CD14-positive monocyte (primary cell): ENCODE measurements at regions not wholly inside any gene's neighbourhood (a gene's known extent, or its start where the extent isn't known, plus 50 kb on each side); places are given as distances from the start of the nearest gene placed in this dataset.

ENCODE experiments used
- DNase-seq, 3 donors: peaks; one replicate each; pipeline ENCODE4 v3.0.0-alpha.2; 2011 to 2022
- H2AFZ ChIP-seq: 2 replicates; pipeline ENCODE4 v1.6.0; 2012; ENCODE audit warnings: mild to moderate bottlenecking, low read depth, low read length, inconsistent platforms; ENCODE audit not compliant: insufficient read depth, poor library complexity, severe bottlenecking
- H3K27ac ChIP-seq, 2 donors: 1 replicate in 1 of 2; 2 replicates in 1 of 2; pipeline ENCODE4 v1.5.1; 2012 to 2013; ENCODE audit warnings: low read length in 2 of 2, control low read depth in 1 of 2, inconsistent platforms in 1 of 2, low read depth in 1 of 2, mild to moderate bottlenecking in 1 of 2
- H3K27me3 ChIP-seq, 2 donors: one replicate each; pipeline versions ENCODE4 v1.6.0 to v1.6.1; 2011 to 2013; ENCODE audit warnings: low read length in 2 of 2; ENCODE audit not compliant: control insufficient read depth in 2 of 2, insufficient read depth in 2 of 2
- H3K36me3 ChIP-seq, 2 donors: replicated peaks in 1 of 2; 1 replicate in 1 of 2; 2 replicates in 1 of 2; pipeline versions ENCODE4 v1.5.1 to v1.6.1; 2012 to 2013; ENCODE audit warnings: low read length in 2 of 2, control low read depth in 1 of 2, inconsistent platforms in 1 of 2, mild to moderate bottlenecking in 1 of 2; ENCODE audit not compliant: insufficient read depth in 2 of 2, control insufficient read depth in 1 of 2
- H3K4me1 ChIP-seq, 2 donors: 1 replicate in 1 of 2; 2 replicates in 1 of 2; pipeline versions ENCODE4 v1.5.1 to v1.6.1; 2012 to 2013; ENCODE audit warnings: low read length in 2 of 2, control low read depth in 1 of 2, inconsistent platforms in 1 of 2, mild to moderate bottlenecking in 1 of 2, moderate library complexity in 1 of 2; ENCODE audit not compliant: insufficient read depth in 2 of 2, control insufficient read depth in 1 of 2
- H3K4me2 ChIP-seq: replicated peaks from 2 replicates; pipeline ENCODE3; 2012; ENCODE audit warnings: low read length, moderate library complexity, mild to moderate bottlenecking; ENCODE audit not compliant: poor library complexity, severe bottlenecking; ENCODE audit errors: extremely low read depth
- H3K4me3 ChIP-seq, 3 experiments: fragments of 200-600 bp in 1 of 3; sonication (generic) in 1 of 3; replicated peaks in 1 of 3; 1 replicate in 2 of 3; 2 replicates in 1 of 3; pipeline ENCODE4 v1.5.1; 2011 to 2013; ENCODE audit warnings: low read length in 3 of 3, mild to moderate bottlenecking in 3 of 3, control low read depth in 2 of 3, low read depth in 2 of 3, inconsistent platforms in 1 of 3, moderate library complexity in 1 of 3
- H3K79me2 ChIP-seq: 2 replicates; pipeline ENCODE4 v1.6.0; 2012; ENCODE audit warnings: mild to moderate bottlenecking, control low read depth, inconsistent platforms, low read length, moderate library complexity; ENCODE audit not compliant: insufficient read depth
- H3K9ac ChIP-seq: 2 replicates; pipeline ENCODE4 v1.6.0; 2017; ENCODE audit warnings: low read length, mild to moderate bottlenecking; ENCODE audit not compliant: insufficient read depth, poor library complexity, severe bottlenecking
- H3K9me3 ChIP-seq, 2 donors: replicated peaks in 1 of 2; 1 replicate in 1 of 2; 2 replicates in 1 of 2; pipeline versions ENCODE4 v1.5.1 to v1.6.1; 2012 to 2013; ENCODE audit warnings: low read length in 2 of 2, control low read depth in 1 of 2; ENCODE audit not compliant: control insufficient read depth in 1 of 2, insufficient read depth in 1 of 2
- H4K20me1 ChIP-seq: 2 replicates; pipeline ENCODE4 v1.6.0; 2012; ENCODE audit warnings: mild to moderate bottlenecking, low read length, control low read depth, moderate library complexity; ENCODE audit not compliant: insufficient read depth
- H3K27ac Mint-ChIP-seq, 7 donors: one replicate each; pipeline ENCODE4 v1.8.0; 2020; ENCODE audit warnings: mild to moderate bottlenecking in 7 of 7, mixed read lengths in 7 of 7, moderate library complexity in 6 of 7, inconsistent platforms in 2 of 7
- H3K27me3 Mint-ChIP-seq, 3 donors: one replicate each; pipeline ENCODE4 v1.8.0; 2021 to 2022; ENCODE audit warnings: low read depth in 3 of 3, mild to moderate bottlenecking in 3 of 3, mixed read lengths in 3 of 3, moderate library complexity in 3 of 3, inconsistent platforms in 1 of 3
- H3K36me3 Mint-ChIP-seq, 2 donors: one replicate each; pipeline ENCODE4 v1.8.0; 2020; ENCODE audit warnings: mixed read lengths in 2 of 2, inconsistent platforms in 1 of 2, mild to moderate bottlenecking in 1 of 2
- H3K4me1 Mint-ChIP-seq: one replicate; pipeline ENCODE4 v1.8.0; 2020; ENCODE audit warnings: mild to moderate bottlenecking, mixed read lengths
- H3K4me3 Mint-ChIP-seq, 2 donors: one replicate each; pipeline ENCODE4 v1.8.0; 2020; ENCODE audit warnings: mild to moderate bottlenecking in 2 of 2, mixed read lengths in 2 of 2, moderate library complexity in 1 of 2
- H3K9me3 Mint-ChIP-seq, 7 donors: one replicate each; pipeline ENCODE4 v1.8.0; 2020 to 2022; ENCODE audit warnings: mixed read lengths in 7 of 7, mild to moderate bottlenecking in 6 of 7, moderate library complexity in 6 of 7, inconsistent platforms in 2 of 7
- WGBS: methylation state at CpG from one replicate; pipeline ENCODE4 v1.1.5; 2013; ENCODE audit warnings: missing lambda C conversion rate; ENCODE audit not compliant: insufficient coverage; 5-methylcytosine and 5-hydroxymethylcytosine counted together
- intact Hi-C, 2 donors: fragments of 100-400 bp; cut with micrococcal nuclease; formaldehyde crosslinking; loops; one replicate each; pipeline versions ENCODE4 v1.15.0 to v1.15.1; 2023
- TF ChIP-seq, protein P1 (sequence below): fragments of 200-600 bp; IDR thresholded peaks from one replicate; pipeline ENCODE4 v1.8.0; 2022; ENCODE audit warnings: antibody characterized with exemption, mild to moderate bottlenecking

DNA sequence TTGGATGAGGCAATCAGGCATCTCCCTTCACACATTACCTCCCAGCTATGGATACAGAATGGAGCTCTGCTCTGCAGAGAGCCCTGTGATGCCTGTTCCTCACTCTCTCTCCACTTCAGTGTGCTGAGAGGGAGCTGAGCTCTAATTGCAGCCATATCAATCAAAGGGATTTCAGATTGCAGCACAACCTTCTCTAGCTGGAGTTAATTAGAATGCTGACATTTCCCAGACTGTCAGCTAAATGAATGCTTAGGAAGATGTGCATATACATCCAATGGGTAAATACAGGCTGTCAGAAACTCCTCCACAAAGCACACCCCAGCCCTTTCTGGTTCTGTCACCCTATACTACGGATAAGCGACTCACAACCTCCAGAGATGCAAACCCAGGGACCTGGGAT, 402.6 kb downstream of the EIPR1 start:
- H3K4me2 ChIP-seq, result no peak overlapping the region
- no peak overlapping the region for H3K4me3 Mint-ChIP-seq
- H3K27ac ChIP-seq, result no peak overlapping the region
- WGBS, result no CpG with 5 or more reads among the region's 2 CpGs
- H4K20me1 ChIP-seq, result no peaks in the 10 kb centered on the region
- no peaks in the 10 kb centered on the region for H3K27me3 ChIP-seq
- no peak overlapping the region for H3K27ac Mint-ChIP-seq
- DNase-seq, result no peak
- no peaks in the 10 kb centered on the region for H3K79me2 ChIP-seq
- H2AFZ ChIP-seq, result no peak overlapping the region
- intact Hi-C loops, result no loop called here
- H3K4me1 Mint-ChIP-seq, result no peaks in the 10 kb centered on the region
- H3K9me3 ChIP-seq, result peaks cover 0 to 10% of the 10 kb centered on the region in 2 donors
- H3K9me3 Mint-ChIP-seq, result peaks cover 2 to 12% (median 5%) of the 10 kb centered on the region in 7 donors
- H3K9ac ChIP-seq, result no peak overlapping the region
- no peak overlapping the region for H3K4me3 ChIP-seq
- peaks cover 0 to 2% (median 2%) of the 10 kb centered on the region in 3 donors for H3K27me3 Mint-ChIP-seq
- H3K36me3 ChIP-seq, result no peaks in the 10 kb centered on the region
- TF ChIP-seq, protein P1, sequence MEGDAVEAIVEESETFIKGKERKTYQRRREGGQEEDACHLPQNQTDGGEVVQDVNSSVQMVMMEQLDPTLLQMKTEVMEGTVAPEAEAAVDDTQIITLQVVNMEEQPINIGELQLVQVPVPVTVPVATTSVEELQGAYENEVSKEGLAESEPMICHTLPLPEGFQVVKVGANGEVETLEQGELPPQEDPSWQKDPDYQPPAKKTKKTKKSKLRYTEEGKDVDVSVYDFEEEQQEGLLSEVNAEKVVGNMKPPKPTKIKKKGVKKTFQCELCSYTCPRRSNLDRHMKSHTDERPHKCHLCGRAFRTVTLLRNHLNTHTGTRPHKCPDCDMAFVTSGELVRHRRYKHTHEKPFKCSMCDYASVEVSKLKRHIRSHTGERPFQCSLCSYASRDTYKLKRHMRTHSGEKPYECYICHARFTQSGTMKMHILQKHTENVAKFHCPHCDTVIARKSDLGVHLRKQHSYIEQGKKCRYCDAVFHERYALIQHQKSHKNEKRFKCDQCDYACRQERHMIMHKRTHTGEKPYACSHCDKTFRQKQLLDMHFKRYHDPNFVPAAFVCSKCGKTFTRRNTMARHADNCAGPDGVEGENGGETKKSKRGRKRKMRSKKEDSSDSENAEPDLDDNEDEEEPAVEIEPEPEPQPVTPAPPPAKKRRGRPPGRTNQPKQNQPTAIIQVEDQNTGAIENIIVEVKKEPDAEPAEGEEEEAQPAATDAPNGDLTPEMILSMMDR, result no peak
- H3K4me1 ChIP-seq, result no peaks in the 10 kb centered on the region
- no peaks in the 10 kb centered on the region for H3K36me3 Mint-ChIP-seq

DNA sequence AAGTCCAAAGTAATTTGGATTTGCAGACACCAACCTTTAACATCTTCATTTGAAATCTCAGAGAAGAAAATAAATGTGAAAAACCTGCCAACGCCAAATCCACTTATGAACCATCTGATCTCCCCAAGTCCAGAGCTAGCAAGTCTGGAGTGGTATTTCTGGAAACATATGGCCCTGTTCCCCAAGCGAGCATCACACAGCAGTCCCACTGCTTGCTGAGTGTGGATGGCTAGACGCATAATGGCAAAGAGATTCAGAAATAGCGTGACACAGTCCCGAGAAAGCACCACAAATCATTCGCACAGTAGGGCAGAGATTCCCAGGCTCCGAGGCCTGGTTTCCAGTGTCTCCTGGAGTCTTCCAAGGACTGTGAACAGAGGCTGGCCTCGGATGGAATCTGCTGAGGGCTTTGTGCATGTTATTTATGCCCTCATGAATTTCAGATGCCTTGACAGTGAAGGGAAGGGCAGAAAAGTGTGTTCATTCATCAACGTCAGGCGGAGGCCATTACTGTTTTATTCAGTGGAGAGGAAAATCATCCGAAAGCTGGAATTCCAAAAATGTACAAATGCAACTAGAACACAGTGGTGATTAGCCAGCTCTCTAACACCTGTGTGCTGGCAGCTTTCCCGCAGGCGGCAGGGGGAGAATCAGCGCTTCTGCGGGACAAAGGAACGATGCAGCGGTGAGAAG, 417.0 kb downstream of the EIPR1 start:
- intact Hi-C loops, result no loop called here
- DNase-seq, result no peak
- no peaks in the 10 kb centered on the region for H3K79me2 ChIP-seq
- no peaks in the 10 kb centered on the region for H3K27me3 ChIP-seq
- H3K36me3 Mint-ChIP-seq, result no peaks in the 10 kb centered on the region
- WGBS, result 89% methylated on average over 10 of the region's 17 CpGs
- H2AFZ ChIP-seq, result no peak overlapping the region
- no peaks in the 10 kb centered on the region for H3K36me3 ChIP-seq
- peaks cover 0 to 3% (median 0%) of the 10 kb centered on the region in 3 donors for H3K27me3 Mint-ChIP-seq
- peaks cover 2 to 9% (median 3%) of the 10 kb centered on the region in 7 donors for H3K9me3 Mint-ChIP-seq
- H3K9ac ChIP-seq, result no peak overlapping the region
- peaks cover 0 to 9% of the 10 kb centered on the region in 2 donors for H3K9me3 ChIP-seq
- no peak overlapping the region for H3K4me2 ChIP-seq
- TF ChIP-seq, protein P1, result no peak
- H3K4me1 Mint-ChIP-seq, result no peaks in the 10 kb centered on the region
- no peaks in the 10 kb centered on the region for H3K4me1 ChIP-seq
- no peak overlapping the region for H3K27ac ChIP-seq
- no peak overlapping the region for H3K27ac Mint-ChIP-seq
- H3K4me3 ChIP-seq, result no peak overlapping the region
- no peak overlapping the region for H3K4me3 Mint-ChIP-seq
- no peaks in the 10 kb centered on the region for H4K20me1 ChIP-seq
